Naive thymus-derived CD8-positive, alpha-beta T cell (primary cell): ENCODE measurements at regions not wholly inside any gene's neighbourhood (a gene's known extent, or its start where the extent isn't known, plus 50 kb on each side); places are given as distances from the start of the nearest gene placed in this dataset.

Experiments used
- ATAC-seq, 2 donors: fragments of 150-1000 bp; cut with Tn5 transposase in 1 of 2; sonication (Bioruptor Pico), chemical (Tn5 transposase) in 1 of 2; 1 replicate in 1 of 2; 2 replicates in 1 of 2; pipeline ENCODE4 v1.10.0; 2021; ENCODE audit warnings: mild to moderate bottlenecking in 2 of 2, moderate library complexity in 2 of 2
- POLR2A ChIA-PET: fragments of 350-600 bp; sonication (Branson Sonifier 250); formaldehyde crosslinking; loops from one replicate; lab custom pipeline; 2021; ENCODE audit warnings: antibody characterized with exemption; lab: Charles Lee
- DNase-seq, 10 donors: peaks; one replicate each; pipeline versions ENCODE4 v3.0.0 to v3.0.0-alpha.2; 2020 to 2022
- H3K27ac Mint-ChIP-seq, 10 donors: one replicate each; pipeline ENCODE4 v1.8.0; 2020 to 2022; ENCODE audit warnings: mild to moderate bottlenecking in 10 of 10, mixed read lengths in 10 of 10, moderate library complexity in 4 of 10, inconsistent platforms in 1 of 10
- H3K27me3 Mint-ChIP-seq, 5 donors: one replicate each; pipeline ENCODE4 v1.8.0; 2021 to 2022; ENCODE audit warnings: mixed read lengths in 5 of 5
- H3K36me3 Mint-ChIP-seq, 3 donors: one replicate each; pipeline ENCODE4 v1.8.0; 2020 to 2022; ENCODE audit warnings: mixed read lengths in 3 of 3, mild to moderate bottlenecking in 2 of 3, inconsistent platforms in 1 of 3
- H3K4me1 Mint-ChIP-seq, 4 donors: one replicate each; pipeline ENCODE4 v1.8.0; 2021 to 2022; ENCODE audit warnings: mixed read lengths in 4 of 4
- H3K4me3 Mint-ChIP-seq, 10 donors: one replicate each; pipeline ENCODE4 v1.8.0; 2020 to 2022; ENCODE audit warnings: mild to moderate bottlenecking in 10 of 10, mixed read lengths in 10 of 10, moderate library complexity in 6 of 10, inconsistent platforms in 1 of 10
- H3K9me3 Mint-ChIP-seq, 9 donors: one replicate each; pipeline ENCODE4 v1.8.0; 2020 to 2022; ENCODE audit warnings: mixed read lengths in 9 of 9, mild to moderate bottlenecking in 3 of 9, inconsistent platforms in 1 of 9, moderate library complexity in 1 of 9

- H3K4me1 Mint-ChIP-seq, result no peaks in the 10 kb centered on the region
- H3K27ac Mint-ChIP-seq, result no peak overlapping the region
- H3K27me3 Mint-ChIP-seq, result peaks cover 0 to 4% (median 0%) of the 10 kb centered on the region in 5 donors
- ATAC-seq, result no peak
- peaks cover 0 to 11% (median 2%) of the 10 kb centered on the region in 9 donors for H3K9me3 Mint-ChIP-seq
- H3K4me3 Mint-ChIP-seq, result no peak overlapping the region
- H3K36me3 Mint-ChIP-seq, result no peaks in the 10 kb centered on the region
- POLR2A ChIA-PET, result no interaction called here
- no peak for DNase-seq
These were observed 348.4 kb downstream of the BRINP1 start for GRCh38 chr9:119020730-119021333.

- Mint-ChIP-seq H3K27me3 (no peaks in the 10 kb centered on the region), H3K9me3 (peaks cover 0 to 22% (median 5%) of the 10 kb centered on the region in 9 donors), H3K36me3 (no peaks in the 10 kb centered on the region), H3K27ac (no peak overlapping the region), H3K4me1 (no peaks in the 10 kb centered on the region), H3K4me3 (no peak overlapping the region)
- POLR2A ChIA-PET, result no interaction called here
- DNase-seq (no peak), ATAC-seq (no peak)
These were observed 343.1 kb downstream of the BRINP1 start for GRCh38 chr9:119026120-119026519.

GRCh38 chr9:119027901-119028699 is 341.1 kb downstream of the BRINP1 start:
- POLR2A ChIA-PET, result no interaction called here
- peaks cover 0 to 3% (median 0%) of the 10 kb centered on the region in 3 donors for H3K36me3 Mint-ChIP-seq

GRCh38 chr9:119029886-119030285 is 339.3 kb downstream of the BRINP1 start:
- Mint-ChIP-seq H3K9me3 (peaks cover 0 to 45% (median 4%) of the 10 kb centered on the region in 9 donors), H3K4me1 (no peaks in the 10 kb centered on the region), H3K27ac (no peak overlapping the region), H3K36me3 (peaks cover 0 to 4% (median 0%) of the 10 kb centered on the region in 3 donors), H3K27me3 (peaks cover 0 to 2% (median 0%) of the 10 kb centered on the region in 5 donors), H3K4me3 (no peak overlapping the region)
- POLR2A ChIA-PET, result no interaction called here
- DNase-seq (no peak), ATAC-seq (no peak)

More at GRCh38 chr9:119027901-119028699, 341.1 kb downstream of the BRINP1 start:
- Mint-ChIP-seq H3K9me3 (peaks cover 0 to 37% (median 4%) of the 10 kb centered on the region in 9 donors), H3K27me3 (peaks cover 0 to 2% (median 0%) of the 10 kb centered on the region in 5 donors), H3K27ac (no peak overlapping the region), H3K4me3 (no peak overlapping the region), H3K4me1 (no peaks in the 10 kb centered on the region)
- ATAC-seq, result no peak
- no peak for DNase-seq

- Mint-ChIP-seq H3K27me3 (peaks cover 0 to 2% (median 0%) of the 10 kb centered on the region in 5 donors), H3K36me3 (peaks cover 0 to 4% (median 0%) of the 10 kb centered on the region in 3 donors), H3K9me3 (peaks cover 0 to 30% (median 4%) of the 10 kb centered on the region in 9 donors), H3K4me3 (no peak overlapping the region), H3K4me1 (no peaks in the 10 kb centered on the region), H3K27ac (no peak overlapping the region)
- POLR2A ChIA-PET, result no interaction called here
- ATAC-seq, result no peak
- DNase-seq, result no peak
These were observed 335.6 kb downstream of the BRINP1 start for GRCh38 chr9:119033596-119033995.

- Mint-ChIP-seq H3K36me3 (peaks cover 0 to 4% (median 0%) of the 10 kb centered on the region in 3 donors), H3K4me3 (no peak overlapping the region), H3K27ac (no peak overlapping the region), H3K27me3 (no peaks in the 10 kb centered on the region), H3K9me3 (peaks cover 0 to 22% (median 0%) of the 10 kb centered on the region in 9 donors), H3K4me1 (no peaks in the 10 kb centered on the region)
- POLR2A ChIA-PET, result no interaction called here
- ATAC-seq (no peak), DNase-seq (no peak)
These were observed 332.3 kb downstream of the BRINP1 start for GRCh38 chr9:119036969-119037368.

- H3K36me3 Mint-ChIP-seq, result no peaks in the 10 kb centered on the region
- H3K4me3 Mint-ChIP-seq, result no peak overlapping the region
- POLR2A ChIA-PET, result no interaction called here
- peaks cover 0 to 3% (median 0%) of the 10 kb centered on the region in 5 donors for H3K27me3 Mint-ChIP-seq
- H3K9me3 Mint-ChIP-seq, result peaks cover 0 to 9% (median 0%) of the 10 kb centered on the region in 9 donors
- no peak overlapping the region for H3K27ac Mint-ChIP-seq
- no peaks in the 10 kb centered on the region for H3K4me1 Mint-ChIP-seq
- ATAC-seq (no peak), DNase-seq (no peak)
These were observed 325.2 kb downstream of the BRINP1 start for GRCh38 chr9:119043996-119044395.

GRCh38 chr9:119044806-119045205 is 324.4 kb downstream of the BRINP1 start:
- POLR2A ChIA-PET, result no interaction called here
- Mint-ChIP-seq H3K4me3 (no peak overlapping the region), H3K9me3 (peaks cover 0 to 9% (median 0%) of the 10 kb centered on the region in 9 donors), H3K27me3 (peaks cover 0 to 3% (median 0%) of the 10 kb centered on the region in 5 donors), H3K27ac (no peak overlapping the region), H3K36me3 (no peaks in the 10 kb centered on the region), H3K4me1 (no peaks in the 10 kb centered on the region)
- no peak for DNase-seq
- ATAC-seq, result no peak

GRCh38 chr9:119047513-119048307 is 321.5 kb downstream of the BRINP1 start:
- no peak for ATAC-seq
- POLR2A ChIA-PET, result no interaction called here

GRCh38 chr9:119050281-119050680 is 319.0 kb downstream of the BRINP1 start:
- POLR2A ChIA-PET, result no interaction called here
- Mint-ChIP-seq H3K27me3 (no peaks in the 10 kb centered on the region), H3K27ac (no peak overlapping the region), H3K4me1 (no peaks in the 10 kb centered on the region), H3K36me3 (peaks cover 0 to 4% (median 0%) of the 10 kb centered on the region in 3 donors), H3K9me3 (peaks cover 0 to 15% (median 0%) of the 10 kb centered on the region in 9 donors), H3K4me3 (no peak overlapping the region)
- no peak for DNase-seq
- ATAC-seq, result no peak

More at GRCh38 chr9:119047513-119048307, 321.5 kb downstream of the BRINP1 start:
- no peak overlapping the region for H3K27ac Mint-ChIP-seq
- peaks cover 0 to 15% (median 2%) of the 10 kb centered on the region in 9 donors for H3K9me3 Mint-ChIP-seq
- no peak for DNase-seq
- H3K36me3 Mint-ChIP-seq, result no peaks in the 10 kb centered on the region
- H3K4me3 Mint-ChIP-seq, result no peak overlapping the region
- H3K27me3 Mint-ChIP-seq, result peaks cover 0 to 3% (median 0%) of the 10 kb centered on the region in 5 donors
- H3K4me1 Mint-ChIP-seq, result no peaks in the 10 kb centered on the region

- Mint-ChIP-seq H3K4me3 (no peak overlapping the region), H3K27ac (no peak overlapping the region), H3K9me3 (peaks cover 0 to 24% (median 0%) of the 10 kb centered on the region in 9 donors), H3K36me3 (peaks cover 0 to 4% (median 0%) of the 10 kb centered on the region in 3 donors), H3K27me3 (no peaks in the 10 kb centered on the region), H3K4me1 (no peaks in the 10 kb centered on the region)
- DNase-seq (no peak), ATAC-seq (no peak)
- POLR2A ChIA-PET, result no interaction called here
These were observed 316.8 kb downstream of the BRINP1 start for GRCh38 chr9:119052339-119053030.

GRCh38 chr9:119053070-119053469 is 316.2 kb downstream of the BRINP1 start:
- H3K27me3 Mint-ChIP-seq, result no peaks in the 10 kb centered on the region

More at GRCh38 chr9:119053070-119053469, 316.2 kb downstream of the BRINP1 start:
- Mint-ChIP-seq H3K4me1 (no peaks in the 10 kb centered on the region), H3K27ac (no peak overlapping the region), H3K9me3 (peaks cover 0 to 24% (median 0%) of the 10 kb centered on the region in 9 donors), H3K36me3 (peaks cover 0 to 4% (median 0%) of the 10 kb centered on the region in 3 donors), H3K4me3 (no peak overlapping the region)
- no peak for ATAC-seq
- DNase-seq, result no peak
- POLR2A ChIA-PET, result no interaction called here
